Tibial nerve (tissue), 4 donors: ENCODE measurements at regions not wholly inside any gene's neighbourhood (a gene's known extent, or its start where the extent isn't known, plus 50 kb on each side); places are given as distances from the start of the nearest gene placed in this dataset.

Source experiments
- CTCF ChIP-seq, 5 experiments: fragments of 200-600 bp in 3 of 5; fragments of 450-650 bp in 2 of 5; sonication (generic) in 3 of 5; IDR thresholded peaks; one replicate each; pipeline ENCODE4 v1.5.1; 2016 to 2019; ENCODE audit warnings: antibody characterized with exemption in 5 of 5, mild to moderate bottlenecking in 3 of 5, moderate library complexity in 2 of 5
- EP300 ChIP-seq, 2 donors: sonication (generic); formaldehyde crosslinking; IDR thresholded peaks; one replicate each; pipeline ENCODE4 v1.6.1; 2017; ENCODE audit warnings: antibody characterized with exemption in 2 of 2, mild to moderate bottlenecking in 1 of 2

- no peak for TF ChIP-seq CTCF (IDR thresholded peaks at IDR 0.05)
- TF ChIP-seq EP300 (IDR thresholded peaks at IDR 0.05), result no peak
Measured at GRCh38 chr4:126489826-126490463, 1142.8 kb upstream of the INTU start.
